Lung (tissue), 11 donors: ENCODE measurements at regions not wholly inside any gene's neighbourhood (a gene's known extent, or its start where the extent isn't known, plus 50 kb on each side); places are given as distances from the start of the nearest gene placed in this dataset.

Experiments
- ATAC-seq: fragments of 200-7000 bp; cut with Tn5 transposase; one replicate; pipeline ENCODE4 v1.9.1; 2020; ENCODE audit warnings: moderate number of reproducible peaks; ENCODE audit not compliant: insufficient read depth, low FRiP score
- DNase-seq, 3 donors: peaks; one replicate each; pipeline ENCODE4 v3.0.0-alpha.2; 2013 to 2017
- H3K27ac ChIP-seq, 2 donors: one replicate each; pipeline ENCODE4 v1.5.1; 2013; ENCODE audit warnings: mild to moderate bottlenecking in 2 of 2, moderate library complexity in 2 of 2, control low read depth in 1 of 2, inconsistent platforms in 1 of 2, low read depth in 1 of 2, low read length in 1 of 2
- H3K27me3 ChIP-seq, 3 donors: one replicate each; pipeline ENCODE4 v1.5.1; 2013; ENCODE audit warnings: low read length in 2 of 3; ENCODE audit not compliant: control insufficient read depth in 3 of 3, insufficient read depth in 3 of 3
- H3K36me3 ChIP-seq, 4 donors: one replicate each; pipeline ENCODE4 v1.5.1; 2013; ENCODE audit warnings: low read length in 4 of 4, mild to moderate bottlenecking in 1 of 4, moderate library complexity in 1 of 4; ENCODE audit not compliant: control insufficient read depth in 4 of 4, insufficient read depth in 4 of 4
- H3K4me1 ChIP-seq, 5 donors: one replicate each; pipeline ENCODE4 v1.5.1; 2013; ENCODE audit warnings: low read length in 5 of 5, mild to moderate bottlenecking in 2 of 5, moderate library complexity in 1 of 5; ENCODE audit not compliant: control insufficient read depth in 5 of 5, insufficient read depth in 5 of 5
- H3K4me3 ChIP-seq: one replicate; pipeline ENCODE4 v1.5.1; 2013; ENCODE audit warnings: mild to moderate bottlenecking, control low read depth, moderate library complexity
- H3K9ac ChIP-seq, 2 donors: one replicate each; pipeline ENCODE4 v1.5.1; 2013; ENCODE audit warnings: low read length in 2 of 2, control low read depth in 1 of 2; ENCODE audit not compliant: insufficient read depth in 1 of 2
- H3K9me3 ChIP-seq, 4 donors: one replicate each; pipeline ENCODE4 v1.5.1; 2013; ENCODE audit warnings: low read length in 3 of 4, mild to moderate bottlenecking in 1 of 4, moderate library complexity in 1 of 4; ENCODE audit not compliant: control insufficient read depth in 4 of 4, insufficient read depth in 3 of 4
- CTCF ChIP-seq: IDR thresholded peaks from 2 replicates; pipeline ENCODE4 v1.5.1; 2012; ENCODE audit warnings: mild to moderate bottlenecking; ENCODE audit errors: control extremely low read depth, extremely low read depth
- WGBS, 2 donors: extraction: QIAGEN DNeasy Blood & Tissue Kit; methylation state at CpG; one replicate each; pipeline ENCODE4 v1.1.7; 2013; 5-methylcytosine and 5-hydroxymethylcytosine counted together
- donor health status: control.
- donor health status: control.
- donor health status: Bipolar disorder and iron deficiency.
- donor health status: healthy.
- donor health status: DM: yes; HTN: yes; CAD: no.

DNA sequence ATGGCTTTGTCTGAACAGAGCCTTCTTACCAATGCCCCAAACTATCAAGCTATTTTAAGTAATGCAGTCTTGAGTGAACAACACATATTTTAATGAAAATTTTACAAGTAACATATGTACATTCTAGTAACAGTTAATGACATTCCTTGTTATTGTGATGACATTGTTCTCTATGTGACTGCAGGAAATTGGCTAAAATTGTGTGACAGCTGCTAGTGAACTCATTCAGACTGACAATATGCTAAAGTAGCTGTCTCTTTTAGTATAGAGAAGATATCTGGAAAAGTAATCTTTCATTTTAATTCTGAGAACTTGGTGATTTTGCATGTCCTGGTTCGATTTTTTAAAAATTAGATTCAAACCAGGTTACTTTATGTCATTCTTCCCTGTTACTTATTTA is 259.8 kb upstream of the MAGI2 start:
- Histone ChIP-seq H3K4me1 (no peaks in the 10 kb centered on the region), H3K4me3 (no peak overlapping the region), H3K27me3 (no peaks in the 10 kb centered on the region), H3K9ac (no peak overlapping the region), H3K27ac (no peak overlapping the region), H3K9me3 (no peaks in the 10 kb centered on the region), H3K36me3 (no peaks in the 10 kb centered on the region)
- ATAC-seq (no peak), DNase-seq (peak in 1 of 3 donors; percentile 15)
- TF ChIP-seq CTCF: no peak
- WGBS, 2 donors: 54 to 64% methylated on average over 1 of the region's 1 CpG

DNA sequence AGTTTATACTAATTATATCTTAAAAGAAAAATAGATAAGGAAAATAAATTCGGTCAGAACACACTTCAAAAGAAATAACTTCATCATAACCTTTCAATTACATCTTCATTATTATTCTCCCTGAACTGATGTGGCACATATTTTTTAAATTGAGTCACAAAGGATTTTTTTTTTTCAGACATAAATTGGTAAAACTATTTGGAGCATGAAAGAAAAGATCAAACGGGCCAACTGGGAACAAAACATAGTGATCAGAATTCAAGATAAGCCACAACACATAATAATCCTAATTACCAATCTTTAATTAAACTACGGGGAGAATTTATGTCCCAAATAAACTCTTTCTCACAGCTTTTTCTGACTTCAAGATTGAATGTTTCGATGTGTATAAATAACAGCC is 258.2 kb upstream of the MAGI2 start:
- H3K4me3 ChIP-seq: no peak overlapping the region
- no peaks in the 10 kb centered on the region for H3K9me3 ChIP-seq
- WGBS, 2 donors: 66 to 85% methylated on average over 4 of the region's 4 CpGs
- H3K4me1 ChIP-seq: no peaks in the 10 kb centered on the region
- H3K27me3 ChIP-seq: no peaks in the 10 kb centered on the region
- H3K27ac ChIP-seq: no peak overlapping the region
- TF ChIP-seq CTCF: no peak
- H3K9ac ChIP-seq: no peak overlapping the region
- no peaks in the 10 kb centered on the region for H3K36me3 ChIP-seq
- DNase-seq (no peak), ATAC-seq (no peak)

DNA sequence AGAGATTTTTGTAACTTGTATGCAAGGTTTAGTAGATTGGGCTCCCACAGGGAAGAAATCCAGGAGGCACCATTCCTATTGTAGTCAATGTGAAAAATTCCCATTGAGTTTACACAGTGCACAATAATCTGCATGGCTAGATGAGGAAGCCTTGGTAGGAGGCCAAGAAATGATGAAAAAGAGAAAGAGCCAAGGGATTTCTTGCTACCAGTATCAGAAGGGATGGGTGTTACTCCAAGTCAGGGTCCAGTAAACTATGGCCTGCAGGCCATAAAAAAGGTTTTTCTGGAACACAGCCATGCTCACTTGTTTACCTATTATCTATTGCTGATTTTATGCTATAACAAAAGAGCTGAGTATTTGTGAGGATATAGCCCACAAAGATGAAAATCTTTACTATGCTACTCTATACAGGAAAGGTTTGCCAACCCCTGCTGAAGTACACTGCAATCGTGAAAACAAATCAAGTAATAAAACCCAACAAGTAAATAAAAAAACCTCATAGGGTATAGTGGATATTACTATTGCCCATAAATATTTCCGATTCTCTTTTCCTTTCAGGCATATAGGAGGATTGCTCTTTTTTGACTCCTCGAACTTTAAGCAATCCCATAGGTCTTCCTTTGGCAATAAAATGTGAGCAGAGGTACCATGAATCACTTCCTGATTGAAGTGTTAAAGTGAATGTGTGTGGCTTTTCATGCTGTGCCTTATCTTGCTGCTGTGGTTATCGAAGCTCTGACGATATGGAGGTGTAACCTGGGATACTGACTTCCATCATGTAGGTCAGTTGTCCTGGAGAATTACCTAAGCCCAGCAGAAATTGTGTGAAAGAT is 256.3 kb upstream of the MAGI2 start:
- WGBS, 2 donors: 61 to 81% methylated on average over 5 of the region's 5 CpGs
- ATAC-seq: no peak
- peak in 1 of 3 donors; percentile 23 for DNase-seq

More for the DNA sequence above, 256.3 kb upstream of the MAGI2 start:
- Histone ChIP-seq H3K9ac (no peak overlapping the region), H3K27me3 (no peaks in the 10 kb centered on the region), H3K4me3 (no peak overlapping the region), H3K36me3 (no peaks in the 10 kb centered on the region), H3K4me1 (no peaks in the 10 kb centered on the region), H3K9me3 (no peaks in the 10 kb centered on the region), H3K27ac (no peak overlapping the region)
- no peak for TF ChIP-seq CTCF
